ENCODE measurements at regions not wholly inside any gene's neighbourhood (a gene's known extent, or its start where the extent isn't known, plus 50 kb on each side); places are given as distances from the start of the nearest gene placed in this dataset.

DNA sequence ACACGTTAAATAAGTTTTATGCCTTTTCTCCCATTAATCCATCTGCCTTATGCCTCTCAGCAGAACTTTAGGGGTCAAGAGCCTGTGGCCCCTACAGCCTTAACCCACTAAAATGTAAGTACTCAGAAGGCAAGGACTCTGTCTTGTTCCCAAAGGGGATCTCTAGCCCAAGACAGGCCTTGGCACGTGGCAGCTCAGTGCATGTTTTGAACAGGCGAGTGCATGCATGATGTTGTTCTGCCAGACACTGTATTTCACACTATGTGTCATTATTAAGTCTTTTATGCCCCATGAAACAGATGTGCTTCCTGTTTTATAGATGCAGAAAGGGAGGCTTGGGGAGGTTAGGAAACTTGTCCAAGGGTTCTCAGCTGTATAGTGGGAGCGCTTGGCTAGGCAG is 102.8 kb downstream of the ETS2 start:
- ChIA-PET POLR2A (interaction anchor here (0.6 kb wide), 1 partner anchor 414 kb away, joined by 3 read pairs; no protein-coding TSS in a partner anchor), CTCF (no interaction called here)
- no peaks in the 10 kb centered on the region for H3K9me3 ChIP-seq (ENCODE audit: control insufficient read depth, insufficient read depth, low read depth, low read length)
- intact Hi-C loops (cut with micrococcal nuclease; ENCODE audit: unreplicated experiment) (no loop called here), in situ Hi-C loops (cut with HindIII; ENCODE audit: low pct_unique_long_range_greater_than_20kb, low sequenced_read_pairs) (no loop called here)
- H3K4me1 ChIP-seq (ENCODE audit: control insufficient read depth, insufficient read depth, low read length), result no peaks in the 10 kb centered on the region
- no peaks in the 10 kb centered on the region for H3K27me3 ChIP-seq (ENCODE audit: control insufficient read depth, insufficient read depth, low read length)
- no peaks in the 10 kb centered on the region for H3K36me3 ChIP-seq (ENCODE audit: control insufficient read depth, insufficient read depth, low read length)
- TF ChIP-seq, protein P1, sequence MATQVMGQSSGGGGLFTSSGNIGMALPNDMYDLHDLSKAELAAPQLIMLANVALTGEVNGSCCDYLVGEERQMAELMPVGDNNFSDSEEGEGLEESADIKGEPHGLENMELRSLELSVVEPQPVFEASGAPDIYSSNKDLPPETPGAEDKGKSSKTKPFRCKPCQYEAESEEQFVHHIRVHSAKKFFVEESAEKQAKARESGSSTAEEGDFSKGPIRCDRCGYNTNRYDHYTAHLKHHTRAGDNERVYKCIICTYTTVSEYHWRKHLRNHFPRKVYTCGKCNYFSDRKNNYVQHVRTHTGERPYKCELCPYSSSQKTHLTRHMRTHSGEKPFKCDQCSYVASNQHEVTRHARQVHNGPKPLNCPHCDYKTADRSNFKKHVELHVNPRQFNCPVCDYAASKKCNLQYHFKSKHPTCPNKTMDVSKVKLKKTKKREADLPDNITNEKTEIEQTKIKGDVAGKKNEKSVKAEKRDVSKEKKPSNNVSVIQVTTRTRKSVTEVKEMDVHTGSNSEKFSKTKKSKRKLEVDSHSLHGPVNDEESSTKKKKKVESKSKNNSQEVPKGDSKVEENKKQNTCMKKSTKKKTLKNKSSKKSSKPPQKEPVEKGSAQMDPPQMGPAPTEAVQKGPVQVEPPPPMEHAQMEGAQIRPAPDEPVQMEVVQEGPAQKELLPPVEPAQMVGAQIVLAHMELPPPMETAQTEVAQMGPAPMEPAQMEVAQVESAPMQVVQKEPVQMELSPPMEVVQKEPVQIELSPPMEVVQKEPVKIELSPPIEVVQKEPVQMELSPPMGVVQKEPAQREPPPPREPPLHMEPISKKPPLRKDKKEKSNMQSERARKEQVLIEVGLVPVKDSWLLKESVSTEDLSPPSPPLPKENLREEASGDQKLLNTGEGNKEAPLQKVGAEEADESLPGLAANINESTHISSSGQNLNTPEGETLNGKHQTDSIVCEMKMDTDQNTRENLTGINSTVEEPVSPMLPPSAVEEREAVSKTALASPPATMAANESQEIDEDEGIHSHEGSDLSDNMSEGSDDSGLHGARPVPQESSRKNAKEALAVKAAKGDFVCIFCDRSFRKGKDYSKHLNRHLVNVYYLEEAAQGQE (IDR thresholded peaks at IDR 0.05; ENCODE audit: insufficient read depth in 1 of 2, low read depth in 2 of 2, low read length in 1 of 2), result no peak
- TF ChIP-seq SIN3A (IDR thresholded peaks at IDR 0.05; ENCODE audit: borderline replicate concordance, insufficient read depth, low read depth, low read length) (no peak), POLR2AphosphoS5 (IDR thresholded peaks at IDR 0.05; ENCODE audit: low read depth, low read length) (no peak), TCF7L2 (IDR thresholded peaks at IDR 0.05; ENCODE audit: low read depth, low read length) (no peak)
- TF ChIP-seq, protein P2, sequence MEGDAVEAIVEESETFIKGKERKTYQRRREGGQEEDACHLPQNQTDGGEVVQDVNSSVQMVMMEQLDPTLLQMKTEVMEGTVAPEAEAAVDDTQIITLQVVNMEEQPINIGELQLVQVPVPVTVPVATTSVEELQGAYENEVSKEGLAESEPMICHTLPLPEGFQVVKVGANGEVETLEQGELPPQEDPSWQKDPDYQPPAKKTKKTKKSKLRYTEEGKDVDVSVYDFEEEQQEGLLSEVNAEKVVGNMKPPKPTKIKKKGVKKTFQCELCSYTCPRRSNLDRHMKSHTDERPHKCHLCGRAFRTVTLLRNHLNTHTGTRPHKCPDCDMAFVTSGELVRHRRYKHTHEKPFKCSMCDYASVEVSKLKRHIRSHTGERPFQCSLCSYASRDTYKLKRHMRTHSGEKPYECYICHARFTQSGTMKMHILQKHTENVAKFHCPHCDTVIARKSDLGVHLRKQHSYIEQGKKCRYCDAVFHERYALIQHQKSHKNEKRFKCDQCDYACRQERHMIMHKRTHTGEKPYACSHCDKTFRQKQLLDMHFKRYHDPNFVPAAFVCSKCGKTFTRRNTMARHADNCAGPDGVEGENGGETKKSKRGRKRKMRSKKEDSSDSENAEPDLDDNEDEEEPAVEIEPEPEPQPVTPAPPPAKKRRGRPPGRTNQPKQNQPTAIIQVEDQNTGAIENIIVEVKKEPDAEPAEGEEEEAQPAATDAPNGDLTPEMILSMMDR (IDR thresholded peaks at IDR 0.05), result no peak
- no peak overlapping the region for H3K4me3 ChIP-seq (ENCODE audit: low read depth in 2 of 2, low read length in 2 of 2)
- BruUV-seq (replicated peaks), result no TSS peak
- DNase-seq (ENCODE audit: low read depth, low spot score) (no peak), ATAC-seq (no peak)
- H3K27ac ChIP-seq (ENCODE audit: low read length), result no peak overlapping the region

DNA sequence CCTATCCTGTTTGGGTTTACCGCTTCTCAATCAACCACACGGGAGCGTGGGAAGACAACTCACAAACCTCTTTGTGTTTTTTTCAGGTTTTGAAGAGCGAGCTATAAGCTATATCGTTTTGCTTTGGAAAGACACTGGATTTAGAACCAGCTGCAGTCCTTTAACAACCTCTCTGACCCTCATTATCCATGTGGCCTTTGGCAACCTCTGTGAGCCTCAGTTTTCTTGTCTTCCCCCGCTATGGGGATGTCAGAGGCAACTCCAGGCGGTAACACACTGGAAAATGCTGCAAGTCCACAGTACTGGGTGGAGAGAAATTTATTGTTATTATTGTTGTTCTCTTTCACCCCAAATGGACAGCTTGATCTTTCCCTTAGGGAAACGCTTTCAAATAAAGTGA is 100.0 kb downstream of the ETS2 start:
- DNase-seq (ENCODE audit: low read depth, low spot score) (no peak), ATAC-seq (no peak)
- POLR2A ChIA-PET, result no interaction called here
- no peak overlapping the region for H3K27ac ChIP-seq (ENCODE audit: low read length)
- TF ChIP-seq, protein P2 (IDR thresholded peaks at IDR 0.05), result no peak
- TF ChIP-seq POLR2AphosphoS5 (IDR thresholded peaks at IDR 0.05; ENCODE audit: low read depth, low read length) (no peak), TCF7L2 (IDR thresholded peaks at IDR 0.05; ENCODE audit: low read depth, low read length) (no peak), SIN3A (IDR thresholded peaks at IDR 0.05; ENCODE audit: borderline replicate concordance, insufficient read depth, low read depth, low read length) (no peak)
- TF ChIP-seq, protein P1 (IDR thresholded peaks at IDR 0.05; ENCODE audit: insufficient read depth in 1 of 2, low read depth in 2 of 2, low read length in 1 of 2), result no peak
- no peaks in the 10 kb centered on the region for H3K9me3 ChIP-seq (ENCODE audit: control insufficient read depth, insufficient read depth, low read depth, low read length)
- CTCF ChIA-PET, result no interaction called here
- BruUV-seq (replicated peaks), result no TSS peak
- intact Hi-C loops (cut with micrococcal nuclease; ENCODE audit: unreplicated experiment), result no loop called here
- no peak overlapping the region for H3K4me3 ChIP-seq (ENCODE audit: low read depth in 2 of 2, low read length in 2 of 2)
- in situ Hi-C loops (cut with HindIII; ENCODE audit: low pct_unique_long_range_greater_than_20kb, low sequenced_read_pairs), result no loop called here
- no peaks in the 10 kb centered on the region for H3K27me3 ChIP-seq (ENCODE audit: control insufficient read depth, insufficient read depth, low read length)
- H3K36me3 ChIP-seq (ENCODE audit: control insufficient read depth, insufficient read depth, low read length), result no peaks in the 10 kb centered on the region
- H3K4me1 ChIP-seq (ENCODE audit: control insufficient read depth, insufficient read depth, low read length), result no peaks in the 10 kb centered on the region
